K562 (cell line): ENCODE measurements at regions not wholly inside any gene's neighbourhood (a gene's known extent, or its start where the extent isn't known, plus 50 kb on each side); places are given as distances from the start of the nearest gene placed in this dataset.

Experiments
- EP400 ChIP-seq: fragments of 450-650 bp; IDR thresholded peaks from 2 replicates; pipeline ENCODE4 v1.6.1; 2017; ENCODE audit warnings: antibody characterized with exemption, mild to moderate bottlenecking, moderate library complexity
- EZH2 ChIP-seq: IDR thresholded peaks from 2 replicates; pipeline ENCODE4 v1.6.1; 2012; ENCODE audit warnings: low read depth, mild to moderate bottlenecking, inconsistent platforms, low read length, borderline replicate concordance
- FOXA1 ChIP-seq: fragments of 450-650 bp; IDR thresholded peaks from 2 replicates; pipeline ENCODE4 v1.6.1; 2016; ENCODE audit warnings: mild to moderate bottlenecking, borderline replicate concordance
- HDAC6 ChIP-seq: IDR thresholded peaks from 2 replicates; pipeline ENCODE4 v1.6.1; 2012; ENCODE audit warnings: low read depth, mild to moderate bottlenecking, control low read depth, inconsistent platforms, low read length, moderate library complexity
- MAZ ChIP-seq, 2 experiments: fragments of 450-650 bp in 1 of 2; sonication (generic) in 1 of 2; formaldehyde crosslinking; IDR thresholded peaks in 1 of 2; conservative IDR thresholded peaks in 1 of 2; 2 replicates each; pipeline versions ENCODE4 v1.4.0 to v1.5.0; 2020; ENCODE audit warnings: mild to moderate bottlenecking in 1 of 2, missing genetic modification reagents in 1 of 2
- POLR2AphosphoS5 ChIP-seq: IDR thresholded peaks from 2 replicates; pipeline ENCODE4 v1.6.1; 2011; ENCODE audit warnings: mild to moderate bottlenecking, low read depth, low read length, moderate library complexity; ENCODE audit not compliant: control insufficient read depth, insufficient read depth
- TEAD2 ChIP-seq: fragments of 450-650 bp; IDR thresholded peaks from 2 replicates; pipeline ENCODE4 v1.6.1; 2016; ENCODE audit warnings: missing genetic modification characterization, control low read depth, missing compliant biosample characterization
- TF ChIP-seq, protein P1 (sequence below), 3 experiments: IDR thresholded peaks in 2 of 3; conservative IDR thresholded peaks in 1 of 3; 2 replicates each; pipeline ENCODE4 v1.5.1; 2011 to 2012; ENCODE audit warnings: low read length in 3 of 3, mild to moderate bottlenecking in 3 of 3, control low read depth in 2 of 3, improper control_type of control experiment in 1 of 3, inconsistent platforms in 1 of 3, low read depth in 1 of 3, mixed read lengths in 1 of 3, moderate library complexity in 1 of 3; ENCODE audit not compliant: insufficient read depth in 2 of 3

DNA sequence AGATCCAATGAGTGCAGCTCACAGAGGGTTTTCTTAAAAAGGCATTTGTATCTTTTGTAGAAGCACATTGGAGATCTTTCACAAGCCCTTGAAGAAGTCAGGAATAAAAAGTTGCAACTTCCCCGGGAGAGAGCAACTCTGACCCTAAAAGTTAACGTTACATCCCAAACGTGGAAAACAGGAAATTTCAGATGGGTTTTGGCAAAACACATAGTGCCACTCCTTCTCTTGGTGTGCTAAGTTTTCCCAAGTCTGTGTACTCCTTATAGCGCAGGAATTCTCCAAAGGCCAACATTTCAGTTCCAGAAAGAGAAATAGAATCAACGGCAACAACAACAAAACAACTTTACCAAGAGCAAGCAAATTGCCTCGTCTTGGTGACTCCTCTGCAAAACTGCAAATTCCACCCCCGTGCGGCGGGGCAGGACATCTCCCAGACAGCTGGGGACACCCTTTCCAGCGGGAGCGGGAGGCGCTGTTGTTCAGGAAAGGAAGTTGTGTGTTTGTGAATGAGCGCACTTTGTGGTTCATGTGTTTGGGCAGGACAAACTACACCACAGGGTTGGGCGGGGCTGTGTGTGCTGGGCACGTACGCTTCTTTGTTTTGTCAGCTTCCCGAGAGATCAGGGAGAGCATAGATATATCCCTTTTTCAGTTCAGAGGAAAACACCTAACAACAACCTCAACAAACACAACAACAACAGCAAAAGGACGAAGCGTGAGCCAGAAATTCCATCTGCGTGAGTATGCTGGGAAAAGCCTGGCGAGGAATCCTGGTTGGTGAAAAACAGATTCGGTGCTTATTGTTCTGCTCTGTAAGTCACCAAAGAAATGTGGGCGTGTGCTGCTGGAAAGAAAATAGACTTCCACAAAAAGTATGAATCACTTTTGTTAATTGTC, 294.7 kb upstream of the PITRM1 start:
- TF ChIP-seq EZH2, result no peak
- TF ChIP-seq, protein P1, sequence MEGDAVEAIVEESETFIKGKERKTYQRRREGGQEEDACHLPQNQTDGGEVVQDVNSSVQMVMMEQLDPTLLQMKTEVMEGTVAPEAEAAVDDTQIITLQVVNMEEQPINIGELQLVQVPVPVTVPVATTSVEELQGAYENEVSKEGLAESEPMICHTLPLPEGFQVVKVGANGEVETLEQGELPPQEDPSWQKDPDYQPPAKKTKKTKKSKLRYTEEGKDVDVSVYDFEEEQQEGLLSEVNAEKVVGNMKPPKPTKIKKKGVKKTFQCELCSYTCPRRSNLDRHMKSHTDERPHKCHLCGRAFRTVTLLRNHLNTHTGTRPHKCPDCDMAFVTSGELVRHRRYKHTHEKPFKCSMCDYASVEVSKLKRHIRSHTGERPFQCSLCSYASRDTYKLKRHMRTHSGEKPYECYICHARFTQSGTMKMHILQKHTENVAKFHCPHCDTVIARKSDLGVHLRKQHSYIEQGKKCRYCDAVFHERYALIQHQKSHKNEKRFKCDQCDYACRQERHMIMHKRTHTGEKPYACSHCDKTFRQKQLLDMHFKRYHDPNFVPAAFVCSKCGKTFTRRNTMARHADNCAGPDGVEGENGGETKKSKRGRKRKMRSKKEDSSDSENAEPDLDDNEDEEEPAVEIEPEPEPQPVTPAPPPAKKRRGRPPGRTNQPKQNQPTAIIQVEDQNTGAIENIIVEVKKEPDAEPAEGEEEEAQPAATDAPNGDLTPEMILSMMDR (IDR thresholded peaks at IDR 0.05 in 2 of 3, conservative IDR thresholded peaks at IDR 0.05 in 1 of 3; ENCODE audit: insufficient read depth in 2 of 3, low read depth in 1 of 3, low read length in 3 of 3), result peak; percentile 41 to 65 (median 54); a peak in 5 of 6 replicates
- no peak for TF ChIP-seq FOXA1
- no peak for TF ChIP-seq POLR2AphosphoS5
- no peak for TF ChIP-seq EP400
- no peak for TF ChIP-seq MAZ (CRISPR knock-in tag; conservative IDR thresholded peaks at IDR 0.05 in 1 of 2, IDR thresholded peaks at IDR 0.05 in 1 of 2)
- TF ChIP-seq TEAD2 (tag), result no peak
- TF ChIP-seq HDAC6, result no peak
